ENCODE measurements at regions not wholly inside any gene's neighbourhood (a gene's known extent, or its start where the extent isn't known, plus 50 kb on each side); places are given as distances from the start of the nearest gene placed in this dataset.

DNA sequence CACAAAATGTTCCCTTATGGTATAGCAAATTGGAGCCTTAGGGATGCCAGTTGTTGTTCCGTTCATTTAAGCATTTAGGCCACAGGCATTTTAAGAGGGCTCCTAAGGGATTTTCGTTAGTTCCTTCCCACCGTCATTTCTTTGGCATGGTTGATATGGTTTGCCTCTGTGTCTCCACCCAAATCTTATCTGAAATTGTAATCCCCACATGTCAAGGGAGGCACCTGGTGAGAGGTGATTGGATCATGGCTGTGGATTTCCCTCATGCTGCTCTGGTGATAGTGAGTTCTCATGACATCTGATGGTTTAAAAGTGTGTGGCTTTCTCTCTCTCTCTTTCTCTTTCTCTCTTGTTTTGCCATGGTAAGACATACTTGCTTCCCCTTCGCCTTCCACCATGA lies 104.1 kb downstream of the ASB9 start:
- Histone ChIP-seq H3K27me3 (replicated peaks; ENCODE audit: control insufficient read depth, insufficient read depth, low read length) (no peaks in the 10 kb centered on the region), H3K36me3 (ENCODE audit: control insufficient read depth, insufficient read depth, low read length) (no peaks in the 10 kb centered on the region), H3K4me3 (replicated peaks; ENCODE audit: low read depth, low read length) (no peak overlapping the region)
- TF ChIP-seq, protein P1, sequence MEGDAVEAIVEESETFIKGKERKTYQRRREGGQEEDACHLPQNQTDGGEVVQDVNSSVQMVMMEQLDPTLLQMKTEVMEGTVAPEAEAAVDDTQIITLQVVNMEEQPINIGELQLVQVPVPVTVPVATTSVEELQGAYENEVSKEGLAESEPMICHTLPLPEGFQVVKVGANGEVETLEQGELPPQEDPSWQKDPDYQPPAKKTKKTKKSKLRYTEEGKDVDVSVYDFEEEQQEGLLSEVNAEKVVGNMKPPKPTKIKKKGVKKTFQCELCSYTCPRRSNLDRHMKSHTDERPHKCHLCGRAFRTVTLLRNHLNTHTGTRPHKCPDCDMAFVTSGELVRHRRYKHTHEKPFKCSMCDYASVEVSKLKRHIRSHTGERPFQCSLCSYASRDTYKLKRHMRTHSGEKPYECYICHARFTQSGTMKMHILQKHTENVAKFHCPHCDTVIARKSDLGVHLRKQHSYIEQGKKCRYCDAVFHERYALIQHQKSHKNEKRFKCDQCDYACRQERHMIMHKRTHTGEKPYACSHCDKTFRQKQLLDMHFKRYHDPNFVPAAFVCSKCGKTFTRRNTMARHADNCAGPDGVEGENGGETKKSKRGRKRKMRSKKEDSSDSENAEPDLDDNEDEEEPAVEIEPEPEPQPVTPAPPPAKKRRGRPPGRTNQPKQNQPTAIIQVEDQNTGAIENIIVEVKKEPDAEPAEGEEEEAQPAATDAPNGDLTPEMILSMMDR (IDR thresholded peaks at IDR 0.05; ENCODE audit: insufficient read depth, low read length, poor library complexity, severe bottlenecking), result no peak
- no peak for DNase-seq (ENCODE audit: extremely low read depth, insufficient read length)

DNA sequence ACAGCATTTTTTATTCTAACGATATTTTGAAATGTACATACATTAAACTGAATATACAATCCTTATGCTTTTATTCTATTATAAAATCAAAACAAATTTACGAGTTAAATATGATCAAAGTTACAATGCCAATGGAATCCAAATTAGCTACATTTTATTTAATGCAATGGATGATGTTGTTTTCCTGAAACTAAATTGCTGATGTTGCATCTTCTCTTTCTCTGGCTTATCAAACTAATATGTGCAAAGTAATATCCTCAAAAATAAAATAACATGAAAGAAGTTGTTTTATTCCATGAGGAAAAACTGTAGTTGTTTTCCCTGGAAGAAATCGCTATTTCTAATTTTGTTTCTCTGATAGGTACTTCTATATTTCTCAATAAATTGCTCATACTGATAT lies 106.8 kb downstream of the ASB9 start:
- DNase-seq (ENCODE audit: extremely low read depth, insufficient read length), result no peak
- no peaks in the 10 kb centered on the region for H3K27me3 ChIP-seq (replicated peaks; ENCODE audit: control insufficient read depth, insufficient read depth, low read length)
- TF ChIP-seq, protein P1 (IDR thresholded peaks at IDR 0.05; ENCODE audit: insufficient read depth, low read length, poor library complexity, severe bottlenecking), result no peak
- no peaks in the 10 kb centered on the region for H3K36me3 ChIP-seq (ENCODE audit: control insufficient read depth, insufficient read depth, low read length)
- no peak overlapping the region for H3K4me3 ChIP-seq (replicated peaks; ENCODE audit: low read depth, low read length)

DNA sequence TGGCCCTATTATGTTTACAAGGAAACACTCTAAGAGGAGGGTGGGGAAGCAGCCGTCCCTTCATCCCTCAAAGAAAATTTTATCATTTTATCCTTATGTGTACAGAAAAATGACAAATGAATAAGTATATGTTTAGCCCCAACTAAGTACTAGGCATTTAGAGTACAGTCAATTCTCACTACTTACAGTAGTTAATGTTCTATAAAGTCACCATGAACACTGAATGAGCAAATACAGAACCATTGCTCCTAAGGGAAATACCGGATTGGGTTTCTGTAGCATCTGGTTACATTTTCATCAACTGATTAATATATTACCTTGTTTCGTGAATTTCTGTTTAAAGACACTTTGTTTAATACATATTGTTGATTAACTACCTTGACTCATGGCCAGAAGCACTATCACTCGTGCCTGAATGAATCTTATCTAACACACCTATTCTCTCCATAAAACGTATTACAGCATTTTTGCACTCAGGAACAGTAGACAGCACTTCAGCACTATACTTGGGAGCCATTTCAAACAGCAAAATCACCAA lies 109.3 kb downstream of the ASB9 start:
- DNase-seq (ENCODE audit: extremely low read depth, insufficient read length), result no peak
- Histone ChIP-seq H3K27me3 (replicated peaks; ENCODE audit: control insufficient read depth, insufficient read depth, low read length) (no peaks in the 10 kb centered on the region), H3K4me3 (replicated peaks; ENCODE audit: low read depth, low read length) (no peak overlapping the region), H3K36me3 (ENCODE audit: control insufficient read depth, insufficient read depth, low read length) (no peaks in the 10 kb centered on the region)
- TF ChIP-seq, protein P1 (IDR thresholded peaks at IDR 0.05; ENCODE audit: insufficient read depth, low read length, poor library complexity, severe bottlenecking), result no peak

DNA sequence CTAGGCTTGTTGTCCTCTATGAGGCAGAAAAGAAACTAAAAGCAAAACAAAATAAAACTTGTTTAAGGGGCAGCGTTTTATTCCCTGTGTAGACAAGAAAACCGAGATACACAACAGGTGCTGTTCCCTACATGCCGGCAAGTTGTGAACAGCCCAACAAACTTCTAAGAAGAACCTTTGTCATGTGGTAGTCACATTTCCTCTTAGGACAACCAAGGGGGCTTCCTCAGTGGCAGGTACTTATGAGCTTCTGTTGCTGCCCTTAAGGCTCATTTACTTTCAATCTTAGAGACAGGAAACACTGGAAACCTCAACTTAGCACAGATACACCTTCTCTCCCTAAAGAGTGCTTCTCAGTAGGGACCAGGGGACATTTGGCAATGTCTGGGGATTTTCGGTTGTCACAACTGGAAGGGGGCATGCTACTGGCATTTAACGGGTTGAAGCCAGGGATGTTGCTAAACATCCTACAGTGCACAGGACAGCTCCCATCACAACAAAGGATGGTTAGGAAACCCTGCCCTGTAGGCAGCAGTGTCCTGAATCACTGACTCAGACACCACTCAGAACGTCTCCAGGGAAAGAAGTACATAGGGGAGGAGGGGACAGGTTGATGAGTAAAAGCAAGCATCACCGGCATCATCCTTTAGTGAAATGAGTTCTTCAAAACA lies 111.0 kb downstream of the ASB9 start:
- Histone ChIP-seq H3K36me3 (ENCODE audit: control insufficient read depth, insufficient read depth, low read length) (no peaks in the 10 kb centered on the region), H3K27me3 (replicated peaks; ENCODE audit: control insufficient read depth, insufficient read depth, low read length) (no peaks in the 10 kb centered on the region), H3K4me3 (replicated peaks; ENCODE audit: low read depth, low read length) (peak overlapping the region; percentile 25; the same call in 1 of the 2 replicates)
- TF ChIP-seq, protein P1 (IDR thresholded peaks at IDR 0.05; ENCODE audit: insufficient read depth, low read length, poor library complexity, severe bottlenecking), result no peak
- peak; percentile 25 for DNase-seq (ENCODE audit: extremely low read depth, insufficient read length)

DNA sequence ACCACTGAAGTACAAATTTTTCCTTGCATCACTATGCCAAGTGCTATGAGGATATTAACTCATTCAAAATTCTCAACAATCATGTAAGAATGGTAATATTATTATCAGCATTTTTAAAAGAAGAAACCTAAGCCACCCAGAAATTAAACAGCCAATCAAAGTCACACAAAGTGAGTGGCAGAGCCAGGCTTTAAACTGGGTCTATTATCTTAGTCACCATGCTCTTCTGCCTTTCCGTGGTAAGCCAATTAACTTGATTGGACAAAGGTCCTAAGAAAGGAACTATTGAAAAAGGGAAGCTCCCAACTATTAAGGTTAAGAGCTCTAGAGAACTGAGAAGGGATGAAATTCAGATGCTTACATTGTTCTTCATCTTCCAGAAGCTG lies 111.5 kb downstream of the ASB9 start:
- TF ChIP-seq, protein P1 (IDR thresholded peaks at IDR 0.05; ENCODE audit: insufficient read depth, low read length, poor library complexity, severe bottlenecking), result no peak
- no peaks in the 10 kb centered on the region for H3K36me3 ChIP-seq (ENCODE audit: control insufficient read depth, insufficient read depth, low read length)
- peak overlapping the region; percentile 25 for H3K4me3 ChIP-seq (replicated peaks; ENCODE audit: low read depth, low read length)
- H3K27me3 ChIP-seq (replicated peaks; ENCODE audit: control insufficient read depth, insufficient read depth, low read length), result no peaks in the 10 kb centered on the region
- no peak for DNase-seq (ENCODE audit: extremely low read depth, insufficient read length)
